Psoas muscle (tissue), 7 donors: ENCODE measurements at regions not wholly inside any gene's neighbourhood (a gene's known extent, or its start where the extent isn't known, plus 50 kb on each side); places are given as distances from the start of the nearest gene placed in this dataset.

Source experiments
- ATAC-seq, 4 donors: fragments of 200-7000 bp; cut with Tn5 transposase; one replicate each; pipeline ENCODE4 v1.9.1; 2020; ENCODE audit warnings: moderate library complexity in 3 of 4, mild to moderate bottlenecking in 2 of 4
- DNase-seq, 2 donors: peaks; one replicate each; pipeline ENCODE4 v3.0.0-alpha.2; 2020
- H3K27ac ChIP-seq: fragments of 200-600 bp; one replicate; pipeline ENCODE4 v1.8.0; 2022
- H3K27me3 ChIP-seq, 3 donors: fragments of 200-600 bp in 1 of 3; one replicate each; pipeline versions ENCODE4 v1.6.1 to v1.8.0; 2013 to 2022; ENCODE audit warnings: low read length in 2 of 3, mild to moderate bottlenecking in 2 of 3, moderate library complexity in 1 of 3; ENCODE audit not compliant: insufficient read depth in 3 of 3
- H3K36me3 ChIP-seq, 2 donors: fragments of 200-600 bp in 1 of 2; one replicate each; pipeline versions ENCODE4 v1.6.1 to v1.8.0; 2013 to 2022; ENCODE audit warnings: low read depth in 1 of 2, mild to moderate bottlenecking in 1 of 2, moderate library complexity in 1 of 2; ENCODE audit not compliant: insufficient read depth in 1 of 2
- H3K4me1 ChIP-seq: fragments of 200-600 bp; one replicate; pipeline ENCODE4 v1.8.0; 2022
- H3K4me3 ChIP-seq: fragments of 200-600 bp; one replicate; pipeline ENCODE4 v1.8.0; 2022; ENCODE audit warnings: mild to moderate bottlenecking
- H3K9me3 ChIP-seq: fragments of 200-600 bp; one replicate; pipeline ENCODE4 v1.8.0; 2022
- CTCF ChIP-seq: fragments of 200-600 bp; IDR thresholded peaks from one replicate; pipeline ENCODE4 v1.8.0; 2022; ENCODE audit warnings: antibody characterized with exemption
- WGBS, 3 donors: extraction: QIAGEN DNeasy Blood & Tissue Kit; methylation state at CpG; one replicate each; pipeline versions ENCODE4 v1.1.6 to v1.1.7; 2013; 5-methylcytosine and 5-hydroxymethylcytosine counted together
- intact Hi-C, 2 donors: fragments of 100-400 bp; cut with DNase I; formaldehyde crosslinking; loops; one replicate each; pipeline versions ENCODE4 v1.11.0 to v1.14.2; 2022
- donor health status: healthy with polysubstance abuse.
- donor health status: DM: no; HTN: no; CAD: no; lungs with moderate emphysema.
- donor health status: Bipolar disorder and iron deficiency.
- donor health status: healthy.
- donor health status: DM: yes; HTN: yes; CAD: no.
- donor health status: DM: no; HTN: no; CAD: no.
- donor health status: DM: yes; HTN: yes; CAD: no.

GRCh38 chr6:159479146-159479545, 213.9 kb downstream of the SOD2 start:
- ATAC-seq (no peak), DNase-seq (no peak)
- H3K4me3 ChIP-seq, result no peak overlapping the region
- TF ChIP-seq CTCF, result no peak
- H3K27ac ChIP-seq, result no peak overlapping the region
- no peaks in the 10 kb centered on the region for H3K9me3 ChIP-seq
- H3K4me1 ChIP-seq, result no peaks in the 10 kb centered on the region
- H3K27me3 ChIP-seq, result peaks cover 0 to 5% (median 0%) of the 10 kb centered on the region in 3 donors
- intact Hi-C loops, result no loop called here
- H3K36me3 ChIP-seq, result no peaks in the 10 kb centered on the region

DNA sequence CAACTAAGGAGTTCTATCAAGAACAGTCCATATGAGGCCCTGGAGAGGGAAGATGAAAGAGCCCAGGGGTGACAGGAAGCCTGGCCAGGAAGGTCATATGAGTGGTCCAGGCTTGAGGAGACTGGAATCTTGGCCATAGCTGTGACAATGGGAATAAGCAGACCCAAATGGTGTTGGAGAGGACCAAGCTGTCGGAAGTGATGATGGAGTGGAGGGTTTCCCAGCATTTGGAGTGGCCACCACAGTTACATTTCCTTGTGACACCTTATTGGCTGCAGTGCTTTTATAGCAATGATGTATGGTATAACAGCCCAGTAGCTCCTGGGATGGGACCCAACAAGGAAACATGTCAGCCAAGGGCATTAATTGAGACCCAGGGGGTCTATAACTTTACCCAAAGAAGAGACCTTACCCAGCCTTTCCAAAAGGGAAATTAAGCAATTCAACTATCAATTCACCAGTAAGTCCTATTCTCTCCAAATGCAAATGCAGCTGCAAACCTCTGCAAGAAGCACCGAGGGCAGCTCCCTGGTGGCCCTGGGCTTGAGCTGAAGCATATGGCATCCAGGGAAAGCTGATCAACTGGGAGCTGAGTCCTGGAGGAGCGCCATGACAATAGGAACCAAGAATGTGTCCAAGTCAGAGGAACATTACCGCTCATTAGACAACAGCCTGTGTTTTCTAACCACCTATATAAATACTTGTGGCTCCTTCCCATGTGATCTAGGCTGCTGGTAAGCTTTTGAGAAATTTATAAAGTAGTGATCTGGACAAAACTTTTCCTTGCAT, 219.4 kb downstream of the SOD2 start:
- no peaks in the 10 kb centered on the region for H3K9me3 ChIP-seq
- H3K27ac ChIP-seq, result no peak overlapping the region
- DNase-seq (no peak), ATAC-seq (peak in 1 of 4 donors; percentile 32)
- intact Hi-C loops, result loop anchor here in 1 of 2 donors (2.0 kb wide), 1 partner anchor 41 kb away; no protein-coding TSS in a partner anchor
- no peak overlapping the region for H3K4me3 ChIP-seq
- TF ChIP-seq CTCF, result no peak
- no peaks in the 10 kb centered on the region for H3K27me3 ChIP-seq
- H3K36me3 ChIP-seq, result no peaks in the 10 kb centered on the region
- 33 to 67% (median 55%) methylated on average over 4 of the region's 4 CpGs for WGBS, 3 donors
- no peaks in the 10 kb centered on the region for H3K4me1 ChIP-seq

DNA sequence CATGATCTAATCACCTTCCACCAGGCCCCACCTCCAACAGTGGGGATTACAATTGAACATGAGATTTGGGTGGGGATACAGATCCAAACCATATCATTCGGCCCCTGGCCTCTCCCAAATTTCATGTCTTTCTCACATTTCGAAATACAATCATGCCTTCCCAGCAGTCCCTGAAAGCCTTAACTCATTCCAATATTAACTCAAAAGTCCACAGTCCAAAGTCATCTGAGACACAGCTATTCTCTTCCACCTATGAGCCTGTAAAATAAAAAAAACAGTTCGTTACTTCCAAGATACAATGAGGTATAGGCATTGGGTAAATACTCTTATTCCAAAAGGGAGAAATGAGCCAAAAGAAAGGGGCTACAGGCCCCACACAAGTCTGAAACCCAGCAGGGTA, 222.6 kb downstream of the SOD2 start:
- intact Hi-C loops, result no loop called here
- DNase-seq, result no peak
- no peak overlapping the region for H3K4me3 ChIP-seq
- TF ChIP-seq CTCF, result no peak
- H3K36me3 ChIP-seq, result no peaks in the 10 kb centered on the region
- no peak overlapping the region for H3K27ac ChIP-seq
- H3K9me3 ChIP-seq, result no peaks in the 10 kb centered on the region
- ATAC-seq, result no peak
- no peaks in the 10 kb centered on the region for H3K27me3 ChIP-seq
- WGBS, 3 donors, result 79 to 87% (median 79%) methylated on average over 3 of the region's 3 CpGs
- no peaks in the 10 kb centered on the region for H3K4me1 ChIP-seq

DNA sequence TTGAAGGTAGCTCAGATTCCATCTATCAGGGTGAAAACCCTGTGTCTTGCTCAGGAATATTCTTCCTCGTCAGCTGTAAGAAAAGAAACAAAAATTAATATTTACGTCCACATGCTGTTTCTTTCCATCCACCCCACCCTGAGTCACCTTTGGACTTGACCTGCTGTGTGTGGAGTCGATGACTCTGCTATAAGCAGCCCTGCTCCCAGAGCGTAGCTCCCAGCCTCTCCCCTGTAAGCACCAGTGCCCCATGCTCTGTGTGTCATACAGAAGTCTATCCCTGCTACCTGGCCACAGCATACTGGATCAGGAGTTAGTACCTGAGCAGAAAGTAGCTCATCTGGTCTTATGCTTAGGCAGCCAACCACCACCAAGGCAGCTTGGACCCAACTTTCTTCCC, 223.6 kb downstream of the SOD2 start:
- ATAC-seq (no peak), DNase-seq (no peak)
- TF ChIP-seq CTCF, result no peak
- H3K4me1 ChIP-seq, result no peaks in the 10 kb centered on the region
- no peaks in the 10 kb centered on the region for H3K9me3 ChIP-seq
- no peaks in the 10 kb centered on the region for H3K36me3 ChIP-seq
- H3K27me3 ChIP-seq, result no peaks in the 10 kb centered on the region
- no peak overlapping the region for H3K4me3 ChIP-seq
- intact Hi-C loops, result no loop called here
- 91 to 97% (median 95%) methylated on average over 4 of the region's 4 CpGs for WGBS, 3 donors
- no peak overlapping the region for H3K27ac ChIP-seq

- Histone ChIP-seq H3K36me3 (no peaks in the 10 kb centered on the region), H3K9me3 (no peaks in the 10 kb centered on the region), H3K27me3 (no peaks in the 10 kb centered on the region), H3K27ac (no peak overlapping the region), H3K4me3 (no peak overlapping the region), H3K4me1 (no peaks in the 10 kb centered on the region)
- intact Hi-C loops, result no loop called here
- TF ChIP-seq CTCF, result no peak
- DNase-seq (no peak), ATAC-seq (no peak)
- WGBS, 3 donors, result 73 to 79% (median 74%) methylated on average over 3 of the region's 3 CpGs
Measured at GRCh38 chr6:159468994-159469393, 224.0 kb downstream of the SOD2 start.
